Heart left ventricle (tissue), 13 donors: ENCODE measurements at regions not wholly inside any gene's neighbourhood (a gene's known extent, or its start where the extent isn't known, plus 50 kb on each side); places are given as distances from the start of the nearest gene placed in this dataset.
"Not testable (repeated sequence)": the region's sequence is repeated elsewhere in the genome, so short reads cannot be mapped to it uniquely, and the experiment has no call there.

Experiments used
- CTCF ChIP-seq, 12 donors: fragments of 200-600 bp; sonication (generic) in 4 of 12; IDR thresholded peaks; one replicate each; pipeline versions ENCODE4 v1.5.0 to v1.8.0; 2018 to 2022; ENCODE audit warnings: antibody characterized with exemption in 12 of 12, mild to moderate bottlenecking in 5 of 12
- POLR2A ChIP-seq, 2 donors: fragments of 450-650 bp; IDR thresholded peaks; one replicate each; pipeline ENCODE4 v1.6.1; 2017; ENCODE audit warnings: antibody characterized with exemption in 2 of 2, mild to moderate bottlenecking in 2 of 2, moderate library complexity in 2 of 2
- donor health status: ischemic (EF 13 %, LVEDD 7.1; RV severe dilation, severe dysfunction).
- donor health status: DM: no; HTN: yes; CAD: no.
- donor health status: DM: no; HTN: no; CAD: no.
- donor health status: ischemic (EF 25% LVEDD 6.9; RV normal size, moderate dysfunction).
- donor health status: ischemic (EF 25% LVEDD 5.7; RV mildly dilated, moderate dysfunction).
- donor health status: ischemic (EF 35%, LVEDD 5.7; RV mildly dilated, moderate dysfunction).
- donor health status: nonischemic (EF 11% LVEDD 7.7; RV severe dilation, severe dysfunction).
- donor health status: DM: yes; HTN: yes; CAD: no.
- donor health status: PGD.
- donor health status: ischemic (EF 29% LVEDD 5.4; RV normal size, mild dysfunction).
- donor health status: nonischemic (EF 23%, LVEDD 6.1; RV moderate dilation, normal function).

- TF ChIP-seq POLR2A, CTCF (IDR thresholded peaks at IDR 0.05): not testable (repeated sequence)
These were observed 174.4 kb downstream of the TRIM43 start for GRCh38 chr2:95765925-95766910.
